ENCODE measurements at regions not wholly inside any gene's neighbourhood (a gene's known extent, or its start where the extent isn't known, plus 50 kb on each side); places are given as distances from the start of the nearest gene placed in this dataset.

DNA sequence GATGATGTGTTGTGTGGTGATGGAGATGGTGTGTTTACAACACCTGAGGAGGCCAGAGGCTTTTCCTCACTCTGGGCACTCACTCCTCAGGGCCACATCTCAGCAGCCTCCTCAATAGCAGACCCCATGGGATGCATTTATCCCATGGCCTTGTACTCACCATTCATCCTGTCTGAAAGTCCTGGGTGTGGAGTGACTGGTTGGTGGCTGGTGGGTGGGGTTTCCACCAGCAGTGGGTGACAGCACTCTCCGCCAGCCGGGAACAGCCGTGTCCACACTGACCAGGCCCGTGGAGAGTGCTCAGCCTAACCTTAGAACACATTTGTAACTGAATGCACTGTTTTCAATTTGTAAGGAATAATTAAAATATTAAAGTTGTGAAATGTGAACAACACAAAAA lies 163.4 kb upstream of the AFDN start:
- no TSS peak for BruUV-seq (replicated peaks)

More for the DNA sequence above, 163.4 kb upstream of the AFDN start:
- intact Hi-C loops (cut with micrococcal nuclease) = no loop called here
- no peaks in the 10 kb centered on the region for H3K27me3 ChIP-seq (ENCODE audit: control insufficient read depth, insufficient read depth, low read length)
- H4K20me1 ChIP-seq (ENCODE audit: insufficient read depth, low read length) = no peaks in the 10 kb centered on the region
- no peak overlapping the region for H3K23ac ChIP-seq (ENCODE audit: low read depth, low read length)
- H3K14ac ChIP-seq (replicated peaks; ENCODE audit: low read depth, low read length) = no peak overlapping the region
- no peak for TF ChIP-seq MXI1 (IDR thresholded peaks at IDR 0.05; ENCODE audit: borderline replicate concordance, low read depth, low read length)
- no peak for TF ChIP-seq POLR2A (IDR thresholded peaks at IDR 0.05; ENCODE audit: low read depth, low read length)
- TF ChIP-seq, protein P1, sequence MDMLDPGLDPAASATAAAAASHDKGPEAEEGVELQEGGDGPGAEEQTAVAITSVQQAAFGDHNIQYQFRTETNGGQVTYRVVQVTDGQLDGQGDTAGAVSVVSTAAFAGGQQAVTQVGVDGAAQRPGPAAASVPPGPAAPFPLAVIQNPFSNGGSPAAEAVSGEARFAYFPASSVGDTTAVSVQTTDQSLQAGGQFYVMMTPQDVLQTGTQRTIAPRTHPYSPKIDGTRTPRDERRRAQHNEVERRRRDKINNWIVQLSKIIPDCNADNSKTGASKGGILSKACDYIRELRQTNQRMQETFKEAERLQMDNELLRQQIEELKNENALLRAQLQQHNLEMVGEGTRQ (IDR thresholded peaks at IDR 0.05; ENCODE audit: low read depth, low read length) = no peak
- TF ChIP-seq RAD21 (IDR thresholded peaks at IDR 0.05; ENCODE audit: low read length) = no peak
- TF ChIP-seq MAFK (IDR thresholded peaks at IDR 0.05; ENCODE audit: low read depth, low read length) = no peak
- TF ChIP-seq BHLHE40 (IDR thresholded peaks at IDR 0.05; ENCODE audit: low read depth, low read length) = no peak
- no peak for TF ChIP-seq CHD1 (IDR thresholded peaks at IDR 0.05; ENCODE audit: low read depth, low read length)
- TF ChIP-seq NFE2L2 (IDR thresholded peaks at IDR 0.05; ENCODE audit: low read depth, low read length) = no peak
- no peak for TF ChIP-seq RFX5 (IDR thresholded peaks at IDR 0.05; ENCODE audit: low read depth, low read length)
- TF ChIP-seq CEBPB (IDR thresholded peaks at IDR 0.05; ENCODE audit: low read depth, low read length) = no peak
- TF ChIP-seq, protein P2, sequence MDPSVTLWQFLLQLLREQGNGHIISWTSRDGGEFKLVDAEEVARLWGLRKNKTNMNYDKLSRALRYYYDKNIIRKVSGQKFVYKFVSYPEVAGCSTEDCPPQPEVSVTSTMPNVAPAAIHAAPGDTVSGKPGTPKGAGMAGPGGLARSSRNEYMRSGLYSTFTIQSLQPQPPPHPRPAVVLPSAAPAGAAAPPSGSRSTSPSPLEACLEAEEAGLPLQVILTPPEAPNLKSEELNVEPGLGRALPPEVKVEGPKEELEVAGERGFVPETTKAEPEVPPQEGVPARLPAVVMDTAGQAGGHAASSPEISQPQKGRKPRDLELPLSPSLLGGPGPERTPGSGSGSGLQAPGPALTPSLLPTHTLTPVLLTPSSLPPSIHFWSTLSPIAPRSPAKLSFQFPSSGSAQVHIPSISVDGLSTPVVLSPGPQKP (IDR thresholded peaks at IDR 0.05; ENCODE audit: borderline replicate concordance, low read depth, low read length) = no peak
- no peak for TF ChIP-seq MAZ (IDR thresholded peaks at IDR 0.05; ENCODE audit: borderline replicate concordance, low read depth, low read length)
- TF ChIP-seq SMC3 (IDR thresholded peaks at IDR 0.05; ENCODE audit: low read depth, low read length) = no peak
- no peak overlapping the region for H2AK5ac ChIP-seq (ENCODE audit: low read depth, low read length)
- WGBS, 2 experiments (ENCODE audit: extremely low coverage in 2 of 2, insufficient read length in 1 of 2) = no CpG with 5 or more reads among the region's 4 CpGs
- ATAC-seq (ENCODE audit: low read depth) (no peak), DNase-seq (no peak)
- H3K79me1 ChIP-seq (ENCODE audit: low read depth in 1 of 2, low read length in 2 of 2) = no peaks in the 10 kb centered on the region
- H3K4me2 ChIP-seq (ENCODE audit: low read depth, low read length) = no peak overlapping the region
- H3K18ac ChIP-seq (ENCODE audit: low read depth, low read length) = no peak overlapping the region
- H4K8ac ChIP-seq (ENCODE audit: low read depth in 2 of 2, low read length in 2 of 2) = no peak overlapping the region
- POLR2A ChIA-PET (ENCODE audit: unreplicated experiment) = no interaction called here
- no peak overlapping the region for H2BK120ac ChIP-seq (ENCODE audit: low read depth, low read length)
- no peak overlapping the region for H2BK20ac ChIP-seq (ENCODE audit: low read depth, low read length)
- H3K4me3 ChIP-seq (ENCODE audit: insufficient read depth, low read depth, low read length) = no peak overlapping the region
- no peak overlapping the region for H3K27ac ChIP-seq (ENCODE audit: insufficient read depth, low read length)
- no peak overlapping the region for H4K91ac ChIP-seq (ENCODE audit: insufficient read depth, low read depth, low read length)
- H3K4ac ChIP-seq (ENCODE audit: low read depth, low read length) = no peak overlapping the region
- H2BK5ac ChIP-seq (ENCODE audit: low read depth, low read length, poor library complexity, severe bottlenecking) = no peak overlapping the region
- in situ Hi-C loops (cut with MboI; ENCODE audit: low sequenced_read_pairs) = no loop called here
- no peak overlapping the region for H3K56ac ChIP-seq (ENCODE audit: extremely low read depth, insufficient read depth, low read length)
- H3K9me1 ChIP-seq (ENCODE audit: insufficient read depth, low read length) = no peaks in the 10 kb centered on the region
- H2BK15ac ChIP-seq (ENCODE audit: low read depth, low read length) = no peak overlapping the region
- H2AFZ ChIP-seq (replicated peaks; ENCODE audit: low read length, poor library complexity) = no peak overlapping the region
- CTCF ChIA-PET = no interaction called here
- H3K9ac ChIP-seq (ENCODE audit: low read depth, low read length) = no peak overlapping the region
- no peaks in the 10 kb centered on the region for H3K4me1 ChIP-seq (ENCODE audit: control insufficient read depth, insufficient read depth, low read length)
- no peak overlapping the region for H2AK9ac ChIP-seq (replicated peaks; ENCODE audit: low read depth, low read length, poor library complexity)
- dilution Hi-C loops (cut with HindIII; ENCODE audit: low sequenced_read_pairs, unreplicated experiment) = no loop called here
- no peak overlapping the region for H4K5ac ChIP-seq (ENCODE audit: low read depth, low read length)
- H3K9me3 ChIP-seq (ENCODE audit: control insufficient read depth, insufficient read depth, low read length) = peaks cover 54% of the 10 kb centered on the region
- H3K36me3 ChIP-seq (ENCODE audit: control insufficient read depth, insufficient read depth, low read length) = no peaks in the 10 kb centered on the region

All from IMR-90 (cell line).